ENCODE measurements at regions not wholly inside any gene's neighbourhood (a gene's known extent, or its start where the extent isn't known, plus 50 kb on each side); places are given as distances from the start of the nearest gene placed in this dataset.

DNA sequence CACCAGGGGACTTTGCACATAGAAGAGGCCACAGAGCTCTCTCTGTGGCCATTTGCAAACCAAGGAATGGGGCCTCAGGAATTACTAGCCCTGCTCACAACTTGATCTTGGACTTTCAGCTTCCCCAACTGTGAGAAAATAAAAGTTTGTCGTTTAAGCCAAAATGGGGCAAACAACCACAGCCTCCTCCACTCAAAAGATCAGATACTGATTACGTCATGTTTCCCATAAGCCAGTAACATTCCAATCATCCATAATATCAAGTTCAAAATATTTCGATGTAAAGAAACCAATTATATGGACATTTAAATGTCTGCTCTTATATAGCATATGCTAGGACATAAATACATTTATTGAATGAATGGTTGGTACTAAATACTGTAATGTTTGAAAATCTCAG is 307.5 kb upstream of the HAND2 start:
- H3K27ac Mint-ChIP-seq (ENCODE audit: unreplicated experiment): no peak overlapping the region
- H3K27ac ChIP-seq (ENCODE audit: low read depth, low read length): no peak overlapping the region
- no peaks in the 10 kb centered on the region for H3K9me3 ChIP-seq (ENCODE audit: insufficient read depth, low read depth, low read length)
- no peak overlapping the region for H3K9ac ChIP-seq (ENCODE audit: low read length)
- H3K79me2 ChIP-seq (ENCODE audit: insufficient read depth, low read length): no peaks in the 10 kb centered on the region
- no peak overlapping the region for H3K4me2 ChIP-seq (ENCODE audit: low read length)
- H2AFZ ChIP-seq (ENCODE audit: low read depth, low read length): no peak overlapping the region
- no peaks in the 10 kb centered on the region for H3K4me1 ChIP-seq (ENCODE audit: insufficient read depth, low read length)
- FAIRE-seq: no peak
- no peaks in the 10 kb centered on the region for H3K36me3 Mint-ChIP-seq (ENCODE audit: low read depth, unreplicated experiment)
- H3K27me3 ChIP-seq (ENCODE audit: insufficient read depth, low read length): no peaks in the 10 kb centered on the region
- TF ChIP-seq EZH2 (IDR thresholded peaks at IDR 0.05; ENCODE audit: insufficient read depth, low read length): no peak
- TF ChIP-seq, protein P1, sequence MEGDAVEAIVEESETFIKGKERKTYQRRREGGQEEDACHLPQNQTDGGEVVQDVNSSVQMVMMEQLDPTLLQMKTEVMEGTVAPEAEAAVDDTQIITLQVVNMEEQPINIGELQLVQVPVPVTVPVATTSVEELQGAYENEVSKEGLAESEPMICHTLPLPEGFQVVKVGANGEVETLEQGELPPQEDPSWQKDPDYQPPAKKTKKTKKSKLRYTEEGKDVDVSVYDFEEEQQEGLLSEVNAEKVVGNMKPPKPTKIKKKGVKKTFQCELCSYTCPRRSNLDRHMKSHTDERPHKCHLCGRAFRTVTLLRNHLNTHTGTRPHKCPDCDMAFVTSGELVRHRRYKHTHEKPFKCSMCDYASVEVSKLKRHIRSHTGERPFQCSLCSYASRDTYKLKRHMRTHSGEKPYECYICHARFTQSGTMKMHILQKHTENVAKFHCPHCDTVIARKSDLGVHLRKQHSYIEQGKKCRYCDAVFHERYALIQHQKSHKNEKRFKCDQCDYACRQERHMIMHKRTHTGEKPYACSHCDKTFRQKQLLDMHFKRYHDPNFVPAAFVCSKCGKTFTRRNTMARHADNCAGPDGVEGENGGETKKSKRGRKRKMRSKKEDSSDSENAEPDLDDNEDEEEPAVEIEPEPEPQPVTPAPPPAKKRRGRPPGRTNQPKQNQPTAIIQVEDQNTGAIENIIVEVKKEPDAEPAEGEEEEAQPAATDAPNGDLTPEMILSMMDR (IDR thresholded peaks at IDR 0.05; ENCODE audit: insufficient read depth, low read depth, low read length): no peak
- no peaks in the 10 kb centered on the region for H3K36me3 ChIP-seq (ENCODE audit: insufficient read depth, low read length)
- DNase-seq (ENCODE audit: low read depth): no peak
- peaks cover 4% of the 10 kb centered on the region for H3K9me3 Mint-ChIP-seq (ENCODE audit: unreplicated experiment)
- no peak overlapping the region for H3K4me3 ChIP-seq (ENCODE audit: insufficient read depth, low read depth, low read length)
- H4K20me1 ChIP-seq (ENCODE audit: insufficient read depth, low read length): no peaks in the 10 kb centered on the region
- H3K27me3 Mint-ChIP-seq (ENCODE audit: low read depth, unreplicated experiment): no peaks in the 10 kb centered on the region
- no peak overlapping the region for H3K4me3 Mint-ChIP-seq (ENCODE audit: unreplicated experiment)
- H3K4me1 Mint-ChIP-seq (ENCODE audit: low read depth, unreplicated experiment): peaks cover 8% of the 10 kb centered on the region

DNA sequence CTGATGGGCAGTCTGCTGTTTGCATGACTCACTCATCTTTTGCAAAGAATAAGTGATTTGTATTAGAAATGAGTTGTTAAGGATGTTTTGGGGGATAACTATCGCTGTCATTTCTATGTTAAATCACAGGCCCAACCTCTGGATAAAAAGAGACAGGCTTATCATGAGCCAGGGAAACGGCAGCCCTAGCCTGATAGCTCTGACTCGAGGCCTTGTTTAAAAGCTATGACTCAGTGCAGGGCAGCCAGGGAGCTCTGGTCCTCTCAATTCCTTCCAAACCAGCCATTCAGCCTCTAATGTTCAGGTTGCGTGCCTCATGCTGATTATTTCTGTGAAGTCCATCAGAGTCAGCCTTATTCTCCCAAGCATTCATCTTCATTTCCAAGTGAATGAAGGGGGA is 305.9 kb upstream of the HAND2 start:
- no peak overlapping the region for H3K27ac Mint-ChIP-seq (ENCODE audit: unreplicated experiment)

DNA sequence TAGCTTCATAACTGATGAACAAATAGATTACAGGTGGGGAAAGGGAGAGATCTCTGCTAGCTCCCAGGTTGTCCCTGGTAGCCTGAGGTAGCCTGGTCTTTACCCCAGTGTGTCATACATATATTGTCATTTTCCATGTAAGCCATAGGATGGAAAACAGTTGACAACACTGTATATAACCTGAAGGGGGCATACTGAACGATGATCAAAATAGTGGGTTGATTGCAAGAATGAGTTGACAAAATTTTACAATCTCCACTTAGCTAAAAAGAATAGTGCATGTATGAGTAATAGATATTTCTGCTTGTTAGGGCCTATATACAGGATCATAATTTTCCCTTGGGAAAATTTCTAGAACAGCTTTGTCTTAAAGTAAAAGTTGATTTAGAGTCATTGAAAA is 304.1 kb upstream of the HAND2 start:
- Histone ChIP-seq H4K20me1 (ENCODE audit: insufficient read depth, low read length) (no peaks in the 10 kb centered on the region), H3K4me2 (ENCODE audit: low read length) (no peak overlapping the region), H3K4me3 (ENCODE audit: insufficient read depth, low read depth, low read length) (no peak overlapping the region), H3K4me1 (ENCODE audit: insufficient read depth, low read length) (no peaks in the 10 kb centered on the region), H3K36me3 (ENCODE audit: insufficient read depth, low read length) (no peaks in the 10 kb centered on the region), H3K79me2 (ENCODE audit: insufficient read depth, low read length) (no peaks in the 10 kb centered on the region), H3K9ac (ENCODE audit: low read length) (no peak overlapping the region), H3K27ac (ENCODE audit: low read depth, low read length) (no peak overlapping the region), H2AFZ (ENCODE audit: low read depth, low read length) (no peak overlapping the region), H3K9me3 (ENCODE audit: insufficient read depth, low read depth, low read length) (no peaks in the 10 kb centered on the region), H3K27me3 (ENCODE audit: insufficient read depth, low read length) (no peaks in the 10 kb centered on the region)
- DNase-seq (ENCODE audit: low read depth): no peak
- no peak for FAIRE-seq
- Mint-ChIP-seq H3K4me3 (ENCODE audit: unreplicated experiment) (no peak overlapping the region), H3K36me3 (ENCODE audit: low read depth, unreplicated experiment) (no peaks in the 10 kb centered on the region), H3K4me1 (ENCODE audit: low read depth, unreplicated experiment) (peaks cover 8% of the 10 kb centered on the region), H3K27me3 (ENCODE audit: low read depth, unreplicated experiment) (no peaks in the 10 kb centered on the region), H3K9me3 (ENCODE audit: unreplicated experiment) (peaks cover 4% of the 10 kb centered on the region), H3K27ac (ENCODE audit: unreplicated experiment) (no peak overlapping the region)
- no peak for TF ChIP-seq EZH2 (IDR thresholded peaks at IDR 0.05; ENCODE audit: insufficient read depth, low read length)
- TF ChIP-seq, protein P1 (IDR thresholded peaks at IDR 0.05; ENCODE audit: insufficient read depth, low read depth, low read length): no peak

More for the DNA sequence above, 305.9 kb upstream of the HAND2 start:
- Histone ChIP-seq H4K20me1 (ENCODE audit: insufficient read depth, low read length) (no peaks in the 10 kb centered on the region), H3K4me3 (ENCODE audit: insufficient read depth, low read depth, low read length) (no peak overlapping the region), H3K4me2 (ENCODE audit: low read length) (no peak overlapping the region), H2AFZ (ENCODE audit: low read depth, low read length) (no peak overlapping the region), H3K9me3 (ENCODE audit: insufficient read depth, low read depth, low read length) (no peaks in the 10 kb centered on the region), H3K4me1 (ENCODE audit: insufficient read depth, low read length) (no peaks in the 10 kb centered on the region), H3K9ac (ENCODE audit: low read length) (no peak overlapping the region), H3K27me3 (ENCODE audit: insufficient read depth, low read length) (no peaks in the 10 kb centered on the region), H3K36me3 (ENCODE audit: insufficient read depth, low read length) (no peaks in the 10 kb centered on the region), H3K79me2 (ENCODE audit: insufficient read depth, low read length) (no peaks in the 10 kb centered on the region), H3K27ac (ENCODE audit: low read depth, low read length) (no peak overlapping the region)
- no peak for FAIRE-seq
- Mint-ChIP-seq H3K27me3 (ENCODE audit: low read depth, unreplicated experiment) (no peaks in the 10 kb centered on the region), H3K9me3 (ENCODE audit: unreplicated experiment) (peaks cover 4% of the 10 kb centered on the region), H3K4me1 (ENCODE audit: low read depth, unreplicated experiment) (peaks cover 8% of the 10 kb centered on the region), H3K36me3 (ENCODE audit: low read depth, unreplicated experiment) (no peaks in the 10 kb centered on the region), H3K4me3 (ENCODE audit: unreplicated experiment) (no peak overlapping the region)
- TF ChIP-seq EZH2 (IDR thresholded peaks at IDR 0.05; ENCODE audit: insufficient read depth, low read length): no peak
- TF ChIP-seq, protein P1 (IDR thresholded peaks at IDR 0.05; ENCODE audit: insufficient read depth, low read depth, low read length): no peak
- peak; percentile 48 for DNase-seq (ENCODE audit: low read depth)
